ENCODE measurements at regions not wholly inside any gene's neighbourhood (a gene's known extent, or its start where the extent isn't known, plus 50 kb on each side); places are given as distances from the start of the nearest gene placed in this dataset.

DNA sequence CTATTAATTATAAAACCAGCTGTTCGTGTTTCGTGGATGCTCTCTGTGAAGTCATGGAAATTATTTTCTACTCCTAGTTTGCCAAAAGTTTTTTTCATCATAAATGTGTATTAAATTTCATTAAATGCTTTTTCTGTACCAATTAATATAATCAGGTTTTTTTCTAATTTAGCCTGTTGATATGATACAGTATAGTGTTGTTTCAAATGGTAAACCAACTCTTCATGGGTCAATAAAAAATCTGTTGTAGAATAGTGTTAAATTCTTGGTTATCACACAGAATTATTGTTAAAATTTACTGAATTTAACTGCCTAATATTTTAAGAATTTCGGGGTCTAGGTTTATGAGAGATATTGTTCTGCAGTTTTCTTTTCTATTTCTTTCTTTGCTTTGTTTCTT is 505.9 kb upstream of the MANEA start:
- no peak for FAIRE-seq

DNA sequence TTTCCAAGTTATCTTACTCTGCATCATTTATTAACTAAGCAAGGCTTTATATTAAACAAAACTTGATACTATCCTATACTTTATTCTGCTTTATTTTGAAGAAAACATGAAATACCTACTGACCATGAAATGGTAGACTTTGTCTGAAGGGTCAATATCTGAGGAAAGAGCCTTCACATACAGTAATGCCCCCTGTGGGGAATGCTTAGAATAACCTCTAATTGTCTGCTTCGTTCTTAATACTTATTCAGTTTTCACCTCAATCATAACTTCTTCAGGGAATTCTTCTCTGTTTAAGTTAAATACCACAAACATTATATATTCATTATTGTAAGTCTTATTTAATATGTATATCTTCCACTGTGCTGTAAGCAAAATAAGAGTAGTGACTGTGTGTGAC is 498.9 kb upstream of the MANEA start:
- no peak for FAIRE-seq
- no peak for DNase-seq (ENCODE audit: insufficient read length, low spot score)

More for the DNA sequence above, 505.9 kb upstream of the MANEA start:
- no peak for DNase-seq (ENCODE audit: insufficient read length, low spot score)

DNA sequence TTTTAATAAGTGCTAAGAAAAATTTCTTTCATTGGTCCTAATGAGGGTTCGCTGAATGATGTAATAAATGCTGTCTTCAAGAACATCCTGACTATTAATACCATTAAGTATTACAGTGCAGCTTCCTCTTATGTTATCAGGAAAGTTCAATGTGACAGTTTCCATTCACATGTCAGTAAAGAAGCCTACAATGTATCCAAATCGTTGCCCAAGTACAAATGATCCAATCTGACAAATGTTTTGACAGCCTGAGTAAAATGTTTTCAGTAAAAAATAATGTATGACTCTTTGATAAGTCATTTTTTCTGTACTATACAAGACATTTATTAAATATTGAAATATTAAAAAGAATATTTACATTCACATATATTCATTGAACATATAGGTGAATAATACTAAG is 496.1 kb upstream of the MANEA start:
- FAIRE-seq (no peak), DNase-seq (ENCODE audit: insufficient read length, low spot score) (no peak)

DNA sequence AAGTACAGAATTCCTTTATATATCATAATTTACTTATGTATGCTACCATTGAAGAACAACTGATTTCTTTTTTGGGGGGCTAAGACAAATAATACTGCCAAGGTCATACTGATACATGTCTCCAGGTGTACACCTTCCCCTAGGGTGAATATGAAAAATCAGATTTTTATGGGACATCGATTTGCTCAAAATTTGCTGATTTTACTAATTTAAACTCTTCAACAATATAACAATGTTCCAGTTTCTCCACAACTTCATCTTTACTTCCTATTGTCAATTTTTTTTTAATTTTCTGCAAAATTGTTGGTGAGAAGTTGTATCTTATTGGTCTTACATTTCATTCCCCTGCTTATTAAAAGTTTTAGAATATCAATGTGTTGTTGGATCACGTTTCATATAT is 495.4 kb upstream of the MANEA start:
- DNase-seq (ENCODE audit: insufficient read length, low spot score), result no peak
- FAIRE-seq, result no peak

DNA sequence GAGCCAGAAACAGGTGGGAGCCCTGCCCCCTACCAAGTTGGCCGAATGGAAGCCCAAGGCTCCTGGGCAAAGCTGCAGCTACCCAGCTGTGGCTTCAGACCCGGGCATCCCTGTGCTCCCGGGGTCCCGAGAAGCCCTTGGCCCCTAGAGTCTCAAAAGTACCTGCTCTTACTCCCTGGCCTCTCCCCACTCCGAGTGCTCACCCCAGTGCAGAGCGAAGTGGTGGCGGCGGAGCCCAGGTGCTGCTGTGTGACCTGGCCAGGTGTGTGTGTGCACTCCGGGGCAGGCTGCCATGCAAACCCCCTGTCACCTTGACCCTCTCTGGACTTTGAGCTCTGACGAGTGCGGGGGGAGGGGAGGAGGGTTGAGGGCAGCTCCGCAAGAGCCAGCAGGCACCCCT is 493.8 kb upstream of the MANEA start:
- FAIRE-seq (no peak), DNase-seq (ENCODE audit: insufficient read length, low spot score) (no peak)

GRCh38 chr6:95084867-95085266 is 492.5 kb upstream of the MANEA start:
- no peak for DNase-seq (ENCODE audit: insufficient read length, low spot score)

GRCh38 chr6:95087394-95088097 is 489.8 kb upstream of the MANEA start:
- no peak for FAIRE-seq
- DNase-seq (ENCODE audit: insufficient read length, low spot score), result no peak

More at GRCh38 chr6:95084867-95085266, 492.5 kb upstream of the MANEA start:
- FAIRE-seq, result no peak

DNA sequence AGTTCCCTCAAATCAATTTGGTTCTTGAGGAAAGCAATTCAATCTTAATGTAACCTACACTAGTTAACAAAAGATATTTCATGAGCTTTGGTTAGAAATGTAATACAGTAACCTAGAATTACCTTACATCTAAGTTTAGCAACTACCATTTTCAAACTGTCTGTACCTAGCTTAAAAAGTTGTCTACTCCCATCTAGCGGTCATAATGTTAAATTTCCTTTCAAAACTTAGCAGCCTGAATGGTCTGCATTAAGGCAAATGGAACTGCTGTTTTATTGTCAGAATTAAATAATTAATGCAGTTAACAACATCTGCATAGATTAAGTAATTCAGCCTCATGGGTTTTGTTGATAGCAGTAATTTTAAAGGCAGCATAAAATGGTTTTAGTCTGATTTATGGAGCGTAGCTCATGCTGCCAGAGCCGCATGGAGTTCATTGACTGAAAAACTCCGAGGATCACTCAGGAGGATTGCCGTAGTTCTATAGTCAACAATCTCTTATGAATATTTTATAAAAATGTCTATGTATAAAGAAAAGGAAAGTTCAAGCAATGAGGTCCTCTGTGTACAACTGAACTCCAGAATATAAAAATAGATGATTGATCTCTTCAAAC is 485.4 kb upstream of the MANEA start:
- DNase-seq (ENCODE audit: insufficient read length, low spot score) (no peak), FAIRE-seq (no peak)

- FAIRE-seq, result no peak
Measured at GRCh38 chr6:95093154-95093553, 484.2 kb upstream of the MANEA start.

GRCh38 chr6:95094751-95095663 is 482.3 kb upstream of the MANEA start:
- FAIRE-seq, result no peak
- DNase-seq (ENCODE audit: insufficient read length, low spot score), result no peak

More at GRCh38 chr6:95093154-95093553, 484.2 kb upstream of the MANEA start:
- DNase-seq (ENCODE audit: insufficient read length, low spot score), result no peak

GRCh38 chr6:95095855-95096254 is 481.5 kb upstream of the MANEA start:
- DNase-seq (ENCODE audit: insufficient read length, low spot score) (no peak), FAIRE-seq (no peak)

DNA sequence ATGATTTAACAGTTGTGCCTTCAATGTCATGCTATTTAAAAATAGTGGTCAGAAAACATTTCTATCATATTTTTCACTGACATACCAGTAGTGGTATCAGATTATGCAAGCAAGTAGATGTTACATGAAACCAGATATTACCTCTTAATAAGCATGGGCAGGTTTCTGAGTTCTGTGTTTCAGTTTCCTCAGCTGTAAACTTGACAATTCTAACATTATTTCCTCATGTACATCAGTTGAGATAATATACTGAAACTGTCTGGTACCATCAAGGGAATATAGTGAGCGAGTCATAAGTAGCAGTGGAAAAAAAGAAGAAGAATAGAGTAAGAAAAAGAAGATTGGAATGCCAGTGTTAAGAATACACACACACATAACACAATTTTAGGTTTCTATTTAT is 477.9 kb upstream of the MANEA start:
- DNase-seq (ENCODE audit: insufficient read length, low spot score), result no peak
- FAIRE-seq, result no peak

- FAIRE-seq (no peak), DNase-seq (ENCODE audit: insufficient read length, low spot score) (no peak)
Measured at GRCh38 chr6:95109212-95109611, 468.1 kb upstream of the MANEA start.

DNA sequence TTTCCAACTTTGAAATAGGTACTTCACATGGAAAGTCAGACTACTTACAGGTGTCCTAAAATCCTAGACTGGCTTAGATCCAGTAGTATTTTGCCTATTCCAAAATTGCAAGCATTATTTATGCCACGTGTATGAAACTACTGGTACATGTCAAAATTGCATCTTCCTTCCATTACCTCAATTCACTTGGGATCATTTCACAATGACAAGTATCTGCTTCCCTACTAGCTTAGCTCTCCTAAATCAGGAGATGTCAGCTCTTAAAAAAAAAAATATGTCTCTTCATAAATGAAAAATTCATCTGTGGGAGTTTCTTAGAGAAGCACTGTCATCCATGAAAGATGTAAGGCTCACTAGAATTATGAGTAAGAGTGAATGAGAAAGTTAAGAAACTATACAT is 466.6 kb upstream of the MANEA start:
- FAIRE-seq (no peak), DNase-seq (ENCODE audit: insufficient read length, low spot score) (no peak)

GRCh38 chr6:95117236-95117635 is 460.1 kb upstream of the MANEA start:
- DNase-seq (ENCODE audit: insufficient read length, low spot score) (no peak), FAIRE-seq (no peak)

DNA sequence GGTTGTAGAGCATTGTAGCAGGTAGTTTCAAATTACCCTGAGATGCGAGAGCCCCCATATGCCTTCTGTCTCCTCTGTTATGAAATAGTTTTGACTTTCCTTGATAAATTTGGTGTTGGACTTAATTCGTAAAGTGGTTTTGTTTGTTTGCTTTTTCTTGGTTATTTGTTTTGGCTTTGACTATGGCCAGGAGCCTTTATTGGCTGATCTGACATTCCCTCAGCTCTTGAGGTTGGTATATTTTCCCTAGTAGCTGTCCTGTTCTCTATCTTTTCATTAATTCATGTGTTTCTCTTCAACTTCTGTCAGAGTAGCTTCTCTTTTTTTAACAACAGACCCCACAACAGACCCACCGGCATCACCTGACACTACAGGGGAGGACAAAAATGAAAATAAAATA is 457.4 kb upstream of the MANEA start:
- no peak for FAIRE-seq
- no peak for DNase-seq (ENCODE audit: insufficient read length, low spot score)

- no peak for FAIRE-seq
- no peak for DNase-seq (ENCODE audit: insufficient read length, low spot score)
Measured at GRCh38 chr6:95120984-95121383, 456.4 kb upstream of the MANEA start.

- no peak for DNase-seq (ENCODE audit: insufficient read length, low spot score)
- no peak for FAIRE-seq
Measured at GRCh38 chr6:95127261-95127660, 450.1 kb upstream of the MANEA start.

DNA sequence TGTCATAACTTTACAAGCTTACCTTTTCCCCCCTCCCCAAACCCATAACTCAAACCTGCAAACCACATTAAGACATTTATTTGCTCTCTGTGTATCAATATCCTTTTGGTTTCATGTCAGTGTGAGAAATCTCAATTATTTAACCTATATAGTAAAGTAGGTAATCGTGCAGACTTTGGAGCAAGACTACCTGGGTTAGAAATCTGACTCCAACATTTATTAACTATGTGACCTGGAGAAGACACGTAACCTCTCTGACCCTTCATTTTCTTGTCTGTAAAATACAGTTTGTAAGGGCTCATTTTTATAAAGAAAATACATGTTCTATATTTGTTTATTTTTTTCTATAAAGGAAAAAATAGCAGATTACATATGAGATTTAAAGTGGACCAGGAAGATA is 448.9 kb upstream of the MANEA start:
- no peak for FAIRE-seq

GRCh38 chr6:95128947-95129346 is 448.4 kb upstream of the MANEA start:
- no peak for DNase-seq (ENCODE audit: insufficient read length, low spot score)
- FAIRE-seq, result no peak

More for the DNA sequence above, 448.9 kb upstream of the MANEA start:
- DNase-seq (ENCODE audit: insufficient read length, low spot score), result no peak

GRCh38 chr6:95133578-95133977 is 443.8 kb upstream of the MANEA start:
- DNase-seq (ENCODE audit: insufficient read length, low spot score), result no peak
- no peak for FAIRE-seq

DNA sequence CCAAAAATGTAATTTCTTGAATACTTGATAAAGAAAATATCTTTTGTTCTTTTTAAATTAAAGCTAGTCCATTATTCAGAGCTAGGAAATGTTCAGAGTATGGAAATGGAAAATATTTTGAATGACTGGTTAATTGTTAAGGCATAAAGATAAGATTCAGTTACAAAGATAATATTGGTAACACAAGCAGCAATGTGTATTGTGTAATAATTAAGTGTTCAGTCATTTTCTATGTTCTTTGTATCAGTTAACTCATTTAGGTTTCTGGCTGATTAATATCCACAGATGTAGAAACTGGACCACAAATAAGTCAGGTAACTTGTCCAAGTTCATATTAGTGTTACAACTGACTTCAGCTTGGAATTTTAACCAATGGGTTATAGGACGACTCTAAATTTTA is 442.2 kb upstream of the MANEA start:
- FAIRE-seq (no peak), DNase-seq (ENCODE audit: insufficient read length, low spot score) (no peak)
